Activated T-helper 2 cell treated with anti-CD3 and anti-CD28 coated beads, Interferon-gamma antibody, Interleukin-2, Interleukin-4, amounts not matched to agents 10 μg/mL and 5 μg/mL and 100 μg/mL, durations not matched to agents 14 hours and 24 hours and 36 hours (primary cell): ENCODE measurements at regions not wholly inside any gene's neighbourhood (a gene's known extent, or its start where the extent isn't known, plus 50 kb on each side); places are given as distances from the start of the nearest gene placed in this dataset.
"Not testable (repeated sequence)": the region's sequence is repeated elsewhere in the genome, so short reads cannot be mapped to it uniquely, and the experiment has no call there.

Source experiments
- DNase-seq: peaks from one replicate; pipeline ENCODE4 v3.0.0; 2021; ENCODE audit warnings: low spot score
- H3K27ac Mint-ChIP-seq: one replicate; pipeline ENCODE4 v1.8.0; 2021; ENCODE audit warnings: mixed read lengths
- H3K27me3 Mint-ChIP-seq: one replicate; pipeline ENCODE4 v1.8.0; 2021; ENCODE audit warnings: low read depth, mixed read lengths
- H3K36me3 Mint-ChIP-seq: one replicate; pipeline ENCODE4 v1.8.0; 2021; ENCODE audit warnings: low read depth, mixed read lengths
- H3K4me1 Mint-ChIP-seq: one replicate; pipeline ENCODE4 v1.8.0; 2021; ENCODE audit warnings: low read depth, mixed read lengths
- H3K4me3 Mint-ChIP-seq: one replicate; pipeline ENCODE4 v1.8.0; 2021; ENCODE audit warnings: low read depth, mild to moderate bottlenecking, moderate library complexity, mixed read lengths
- H3K9me3 Mint-ChIP-seq: one replicate; pipeline ENCODE4 v1.8.0; 2021; ENCODE audit warnings: mixed read lengths
- intact Hi-C: fragments of 100-400 bp; cut with micrococcal nuclease; formaldehyde crosslinking; loops from one replicate; pipeline ENCODE4 v1.15.1; 2023

DNA sequence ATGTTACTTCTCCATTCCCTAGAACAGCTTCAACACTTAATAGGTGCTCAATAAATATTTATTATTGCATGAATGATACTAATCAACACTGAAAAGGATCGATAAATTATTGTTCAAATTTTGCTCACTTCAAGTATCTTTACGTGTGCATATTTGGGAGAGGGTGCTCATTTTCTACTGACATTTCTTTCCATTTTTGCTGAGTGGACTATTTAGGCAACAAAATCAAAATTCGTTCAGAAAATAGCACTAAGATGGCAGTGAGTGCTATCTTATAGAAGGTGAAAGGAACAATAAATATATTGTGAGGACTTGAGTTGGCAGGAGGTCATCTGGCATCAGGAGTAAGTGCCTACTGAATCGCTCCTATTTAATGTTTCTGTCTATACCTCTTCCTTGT, 501.9 kb upstream of the IRAK1BP1 start:
- no peak for DNase-seq
- Mint-ChIP-seq H3K27ac (no peak overlapping the region), H3K9me3 (peaks cover 18% of the 10 kb centered on the region), H3K36me3 (no peaks in the 10 kb centered on the region), H3K4me3 (no peak overlapping the region), H3K4me1 (no peaks in the 10 kb centered on the region), H3K27me3 (no peaks in the 10 kb centered on the region)
- intact Hi-C loops = no loop called here

DNA sequence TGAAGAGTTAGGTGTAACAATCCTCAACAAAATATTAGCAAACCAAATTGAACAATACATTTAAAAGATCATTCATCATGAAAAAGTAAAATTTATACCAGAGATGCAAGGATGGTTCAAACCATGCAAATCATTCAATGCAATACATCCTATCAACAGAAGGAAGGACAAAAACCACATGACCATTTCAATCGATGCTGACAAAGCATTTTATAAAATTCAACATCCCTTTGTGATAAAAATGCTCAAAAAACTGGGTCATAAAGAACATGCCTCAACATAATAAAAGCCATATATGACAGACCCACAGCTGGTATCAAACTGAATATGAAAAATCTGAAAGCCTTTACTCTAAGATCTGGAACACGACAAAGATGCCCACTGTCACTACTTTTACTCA, 490.3 kb upstream of the IRAK1BP1 start:
- intact Hi-C loops = no loop called here
- no peak overlapping the region for H3K4me3 Mint-ChIP-seq
- DNase-seq = no peak
- H3K27ac Mint-ChIP-seq = no peak overlapping the region
- peaks cover 43% of the 10 kb centered on the region for H3K9me3 Mint-ChIP-seq
- no peaks in the 10 kb centered on the region for H3K36me3 Mint-ChIP-seq
- no peaks in the 10 kb centered on the region for H3K4me1 Mint-ChIP-seq
- no peaks in the 10 kb centered on the region for H3K27me3 Mint-ChIP-seq

DNA sequence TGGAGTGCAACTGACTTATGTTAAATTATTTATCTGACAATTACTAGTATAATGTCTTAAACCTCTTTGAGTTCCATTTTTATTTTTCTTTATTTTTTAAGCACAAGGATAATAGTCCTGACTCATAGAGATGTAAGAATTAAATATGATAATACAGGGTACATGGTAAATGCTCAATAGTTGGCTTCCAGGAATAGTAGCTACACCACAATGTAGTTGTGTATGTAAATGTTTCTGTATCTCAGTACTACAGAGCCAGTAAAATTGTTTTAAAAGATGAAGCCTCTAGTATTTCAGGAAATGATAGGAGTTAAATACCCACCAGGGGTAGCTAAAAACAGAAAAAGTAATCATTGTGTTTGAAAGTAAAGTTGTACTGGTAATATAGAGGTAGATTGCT, 487.4 kb upstream of the IRAK1BP1 start:
- no peak overlapping the region for H3K4me3 Mint-ChIP-seq
- intact Hi-C loops = no loop called here
- DNase-seq = no peak
- no peaks in the 10 kb centered on the region for H3K27me3 Mint-ChIP-seq
- H3K4me1 Mint-ChIP-seq = no peaks in the 10 kb centered on the region
- no peak overlapping the region for H3K27ac Mint-ChIP-seq
- peaks cover 34% of the 10 kb centered on the region for H3K9me3 Mint-ChIP-seq
- no peaks in the 10 kb centered on the region for H3K36me3 Mint-ChIP-seq

DNA sequence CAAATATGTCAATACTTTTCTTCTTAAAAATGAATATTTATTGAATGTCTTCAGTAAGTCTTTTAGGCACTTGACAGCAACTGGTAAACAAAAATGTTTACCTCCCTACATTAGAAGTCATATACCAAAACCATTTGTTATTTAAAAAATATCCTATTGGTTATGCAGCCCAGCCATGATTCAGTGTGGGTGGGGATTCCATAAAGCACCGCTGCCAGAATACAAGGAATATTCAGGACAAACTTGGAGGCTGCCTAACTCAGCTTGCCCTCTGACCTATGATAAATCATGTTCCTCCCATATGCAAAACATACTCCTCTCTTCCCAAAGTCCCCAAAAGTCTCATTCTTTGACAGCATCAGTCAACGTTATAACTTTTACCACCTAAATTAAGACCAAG, 486.8 kb upstream of the IRAK1BP1 start:
- intact Hi-C loops = no loop called here
- DNase-seq = no peak
- peaks cover 36% of the 10 kb centered on the region for H3K9me3 Mint-ChIP-seq
- H3K36me3 Mint-ChIP-seq = no peaks in the 10 kb centered on the region
- no peaks in the 10 kb centered on the region for H3K27me3 Mint-ChIP-seq
- H3K4me3 Mint-ChIP-seq = no peak overlapping the region
- H3K27ac Mint-ChIP-seq = no peak overlapping the region
- no peaks in the 10 kb centered on the region for H3K4me1 Mint-ChIP-seq

DNA sequence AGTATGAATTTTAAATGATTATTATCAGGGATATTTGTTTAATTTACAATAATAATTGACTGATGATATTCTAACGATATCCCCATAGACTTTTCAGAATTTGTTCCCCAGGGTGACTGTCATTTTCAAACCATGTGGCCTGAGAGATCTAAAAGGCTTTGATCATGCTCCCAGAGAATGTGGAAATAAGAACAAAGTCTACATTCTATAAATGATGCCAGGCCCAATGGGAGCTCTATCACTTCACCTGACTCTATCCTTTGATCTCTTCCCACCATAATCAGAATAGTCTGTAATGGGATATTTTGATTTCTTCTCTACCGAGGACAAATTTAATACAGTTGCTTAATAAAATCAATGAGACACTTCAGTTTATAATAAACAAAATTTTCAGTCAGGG, 483.4 kb upstream of the IRAK1BP1 start:
- no peaks in the 10 kb centered on the region for H3K27me3 Mint-ChIP-seq
- DNase-seq = no peak
- no peaks in the 10 kb centered on the region for H3K36me3 Mint-ChIP-seq
- H3K9me3 Mint-ChIP-seq = peaks cover 32% of the 10 kb centered on the region
- H3K4me3 Mint-ChIP-seq = no peak overlapping the region
- intact Hi-C loops = no loop called here
- no peak overlapping the region for H3K27ac Mint-ChIP-seq
- H3K4me1 Mint-ChIP-seq = no peaks in the 10 kb centered on the region

DNA sequence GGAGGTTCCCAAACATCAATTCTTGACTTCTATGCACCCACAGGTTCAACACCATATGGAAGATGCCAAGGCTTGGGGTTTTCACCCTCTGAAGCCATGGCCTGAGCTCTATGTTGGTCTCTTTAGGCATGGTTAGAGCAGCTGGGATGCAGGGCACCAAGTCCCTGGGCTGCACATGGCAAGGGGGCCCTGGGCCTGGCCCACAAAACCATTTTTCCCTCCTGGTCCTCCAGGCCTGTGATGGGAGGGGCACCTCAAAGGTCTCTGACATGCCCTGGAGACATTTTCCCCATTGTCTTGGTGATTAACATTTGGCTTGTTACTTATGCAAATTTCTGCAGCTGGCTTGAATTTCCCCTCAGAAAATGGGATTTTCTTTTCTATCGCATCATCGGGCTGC, 480.5 kb upstream of the IRAK1BP1 start:
- intact Hi-C loops, H3K36me3 Mint-ChIP-seq, H3K27me3 Mint-ChIP-seq, H3K27ac Mint-ChIP-seq, H3K4me3 Mint-ChIP-seq, H3K4me1 Mint-ChIP-seq, DNase-seq: not testable (repeated sequence)
- peaks cover 51% of the 10 kb centered on the region for H3K9me3 Mint-ChIP-seq

DNA sequence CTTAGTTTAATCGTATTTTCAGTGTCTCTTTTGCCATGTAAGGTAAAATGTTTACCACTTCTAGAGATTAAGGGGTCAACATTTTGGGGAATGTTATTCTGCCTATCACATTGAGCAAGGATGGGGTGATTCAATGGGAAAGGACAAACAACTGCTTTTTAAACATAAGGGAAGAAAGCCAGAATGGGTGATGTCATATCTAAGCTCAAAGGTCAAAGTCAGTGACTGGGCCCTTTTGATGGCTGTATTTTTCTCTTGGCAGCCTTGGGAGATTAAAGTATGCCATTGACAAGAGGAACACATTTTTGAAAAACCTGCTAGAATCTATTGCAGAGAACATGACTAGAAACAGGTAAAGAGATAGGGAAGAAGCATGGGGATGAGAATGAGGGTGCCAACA, 477.3 kb upstream of the IRAK1BP1 start:
- H3K27me3 Mint-ChIP-seq = no peaks in the 10 kb centered on the region
- DNase-seq = no peak
- peaks cover 41% of the 10 kb centered on the region for H3K9me3 Mint-ChIP-seq
- no peaks in the 10 kb centered on the region for H3K36me3 Mint-ChIP-seq
- H3K4me1 Mint-ChIP-seq = no peaks in the 10 kb centered on the region
- intact Hi-C loops = no loop called here
- no peak overlapping the region for H3K27ac Mint-ChIP-seq
- H3K4me3 Mint-ChIP-seq = no peak overlapping the region

DNA sequence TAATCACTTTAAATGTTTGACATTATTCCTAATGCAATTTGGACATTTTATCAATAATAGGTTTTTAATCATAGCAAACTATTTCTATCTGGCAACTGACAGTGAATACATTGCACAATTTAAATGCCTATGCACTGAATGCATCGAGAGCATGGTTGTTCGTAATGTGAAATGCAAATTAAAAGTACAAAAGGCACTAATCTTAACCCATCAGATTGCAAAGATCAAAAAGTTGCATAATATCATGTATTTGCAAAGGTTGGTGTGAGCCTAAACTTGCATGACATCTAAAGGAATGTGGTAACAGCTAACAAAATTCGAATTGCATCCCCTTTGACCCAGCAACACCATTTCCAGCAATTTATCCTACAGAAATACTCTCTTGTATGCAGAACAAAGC, 469.9 kb upstream of the IRAK1BP1 start:
- Mint-ChIP-seq H3K27me3 (no peaks in the 10 kb centered on the region), H3K9me3 (peaks cover 7% of the 10 kb centered on the region), H3K4me3 (no peak overlapping the region)

DNA sequence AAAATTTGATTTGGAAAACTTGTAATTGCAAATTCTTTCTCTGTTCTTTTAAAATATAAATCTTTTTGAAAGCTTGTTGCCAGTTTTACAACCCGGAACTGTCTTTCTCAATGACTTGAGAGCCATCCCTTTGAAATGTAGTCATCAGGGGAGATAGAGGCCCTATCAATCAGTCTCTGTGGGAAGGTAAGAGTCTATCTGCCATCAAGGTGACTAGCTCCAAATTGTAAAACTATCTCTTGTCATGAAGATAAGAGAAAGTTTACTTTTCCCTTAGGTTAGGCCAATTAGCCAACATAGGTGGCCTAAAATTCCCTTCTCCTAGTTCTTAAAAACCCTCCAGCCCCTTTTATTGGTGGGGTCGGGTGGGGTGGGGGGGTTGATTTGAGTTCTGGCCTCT, 469.1 kb upstream of the IRAK1BP1 start:
- H3K4me3 Mint-ChIP-seq = no peak overlapping the region
- no peaks in the 10 kb centered on the region for H3K36me3 Mint-ChIP-seq
- no peaks in the 10 kb centered on the region for H3K27me3 Mint-ChIP-seq
- H3K4me1 Mint-ChIP-seq = no peaks in the 10 kb centered on the region
- H3K27ac Mint-ChIP-seq = no peak overlapping the region
- DNase-seq = no peak
- intact Hi-C loops = no loop called here
- peaks cover 7% of the 10 kb centered on the region for H3K9me3 Mint-ChIP-seq

More for the DNA sequence above, 469.9 kb upstream of the IRAK1BP1 start:
- no peak for DNase-seq
- no peak overlapping the region for H3K27ac Mint-ChIP-seq
- H3K36me3 Mint-ChIP-seq = no peaks in the 10 kb centered on the region
- intact Hi-C loops = no loop called here
- H3K4me1 Mint-ChIP-seq = no peaks in the 10 kb centered on the region

DNA sequence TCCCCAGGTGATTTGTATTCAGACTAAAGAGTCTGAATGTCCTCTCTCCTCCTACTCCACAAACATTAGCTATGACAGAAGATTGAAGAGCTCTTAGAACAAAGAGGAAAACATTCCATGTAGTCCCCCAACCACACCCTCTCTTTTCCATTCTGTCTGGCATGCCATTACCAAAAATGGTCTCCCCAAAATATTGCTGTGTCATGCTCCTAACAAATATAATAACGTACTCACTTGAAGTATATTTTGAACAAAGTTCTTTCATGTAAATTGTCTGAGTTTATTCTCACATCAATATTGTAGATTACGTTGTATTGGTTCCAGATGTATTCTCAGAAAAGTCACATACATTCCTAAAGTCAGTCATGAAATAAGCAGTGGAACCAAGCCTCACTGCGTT, 467.3 kb upstream of the IRAK1BP1 start:
- Mint-ChIP-seq H3K9me3 (peaks cover 11% of the 10 kb centered on the region), H3K27me3 (no peaks in the 10 kb centered on the region), H3K27ac (no peak overlapping the region), H3K4me1 (no peaks in the 10 kb centered on the region), H3K4me3 (no peak overlapping the region), H3K36me3 (no peaks in the 10 kb centered on the region)
- no peak for DNase-seq
- intact Hi-C loops = no loop called here

DNA sequence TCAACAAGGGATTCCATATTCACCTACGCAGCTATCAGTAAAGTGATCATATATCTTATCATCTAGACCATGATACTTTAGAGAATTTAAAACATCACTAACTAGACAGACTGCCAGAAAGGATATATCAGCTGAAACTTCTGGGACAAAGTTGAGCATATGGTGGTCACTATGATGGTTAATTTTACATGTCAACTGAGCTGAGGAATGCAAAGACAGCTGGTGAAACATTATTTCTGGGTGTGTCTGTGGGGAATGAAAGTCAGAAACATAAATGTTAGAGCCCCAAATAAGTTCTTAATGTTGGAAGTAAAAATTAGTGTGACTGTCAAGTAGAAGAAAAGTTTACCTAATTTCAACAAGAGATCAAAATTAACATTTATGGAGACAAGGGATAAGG, 440.0 kb upstream of the IRAK1BP1 start:
- Mint-ChIP-seq H3K4me3 (no peak overlapping the region), H3K9me3 (peaks cover 12% of the 10 kb centered on the region), H3K4me1 (no peaks in the 10 kb centered on the region), H3K36me3 (no peaks in the 10 kb centered on the region), H3K27ac (no peak overlapping the region), H3K27me3 (no peaks in the 10 kb centered on the region)
- DNase-seq = no peak
- intact Hi-C loops = no loop called here

DNA sequence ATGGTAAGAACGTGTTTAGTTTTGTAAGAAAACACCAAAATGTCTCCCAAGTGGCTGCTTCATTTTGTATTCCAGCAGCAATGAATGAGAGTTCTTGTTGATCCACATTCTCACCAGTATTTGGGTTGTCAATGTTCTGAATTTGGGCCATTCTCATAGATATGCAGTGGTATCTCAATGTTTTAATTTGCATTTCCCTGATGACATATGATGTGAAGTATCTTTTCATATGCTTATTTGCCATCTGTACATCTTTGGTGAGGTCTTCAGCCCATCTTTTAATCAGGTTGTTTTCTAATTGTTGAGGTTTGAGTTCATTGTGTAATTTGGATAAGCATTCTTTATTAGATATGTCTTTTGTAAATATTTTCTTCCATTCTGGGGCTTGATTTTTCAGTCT, 436.8 kb upstream of the IRAK1BP1 start:
- no peaks in the 10 kb centered on the region for H3K9me3 Mint-ChIP-seq
- no peak overlapping the region for H3K4me3 Mint-ChIP-seq
- no peaks in the 10 kb centered on the region for H3K36me3 Mint-ChIP-seq
- H3K27me3 Mint-ChIP-seq = no peaks in the 10 kb centered on the region
- H3K4me1 Mint-ChIP-seq = no peaks in the 10 kb centered on the region
- DNase-seq = no peak
- no peak overlapping the region for H3K27ac Mint-ChIP-seq
- intact Hi-C loops = no loop called here

DNA sequence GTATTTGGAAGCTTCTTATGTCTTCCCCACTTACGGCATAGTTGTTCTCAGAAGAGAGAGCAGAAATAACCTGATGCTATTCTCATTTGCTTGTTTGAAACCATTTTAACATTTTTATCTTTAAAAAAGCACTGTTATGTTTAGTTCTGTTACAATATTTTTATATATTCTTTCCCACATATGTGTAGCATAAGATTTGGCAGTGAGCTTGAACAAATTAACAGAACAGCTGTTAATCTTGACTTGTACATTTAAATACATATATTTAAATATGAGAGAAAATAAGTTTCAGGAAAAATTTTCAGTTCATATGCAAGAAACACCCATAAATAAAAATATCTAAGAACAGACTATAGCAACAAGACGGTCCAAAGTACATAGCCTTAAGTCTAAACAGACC, 431.7 kb upstream of the IRAK1BP1 start:
- no peak for DNase-seq
- Mint-ChIP-seq H3K27ac (no peak overlapping the region), H3K36me3 (no peaks in the 10 kb centered on the region), H3K4me3 (no peak overlapping the region), H3K27me3 (no peaks in the 10 kb centered on the region), H3K4me1 (no peaks in the 10 kb centered on the region), H3K9me3 (no peaks in the 10 kb centered on the region)
- intact Hi-C loops = no loop called here

DNA sequence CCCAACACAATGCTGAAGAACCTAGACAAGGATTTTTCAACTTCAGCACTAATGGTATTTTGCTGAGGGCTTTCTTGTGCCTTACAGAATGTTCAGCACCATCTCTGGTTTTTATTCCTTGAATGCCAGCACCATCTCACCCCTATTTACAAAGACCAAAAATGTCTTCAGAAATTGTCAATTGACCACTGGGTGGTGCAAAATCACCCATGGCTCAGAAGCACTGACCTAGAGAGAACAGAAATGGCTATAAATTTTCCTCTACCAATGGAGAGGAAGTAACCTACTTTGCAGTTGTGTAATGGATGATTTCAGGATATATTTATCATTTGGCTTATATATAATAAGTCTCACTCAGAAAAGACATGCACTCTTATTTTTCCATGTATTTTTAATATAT, 431.0 kb upstream of the IRAK1BP1 start:
- intact Hi-C loops = no loop called here
- no peak for DNase-seq
- H3K36me3 Mint-ChIP-seq = no peaks in the 10 kb centered on the region
- no peak overlapping the region for H3K27ac Mint-ChIP-seq
- no peaks in the 10 kb centered on the region for H3K9me3 Mint-ChIP-seq
- H3K4me3 Mint-ChIP-seq = no peak overlapping the region
- no peaks in the 10 kb centered on the region for H3K4me1 Mint-ChIP-seq
- H3K27me3 Mint-ChIP-seq = no peaks in the 10 kb centered on the region
